Cardiac fibroblast (primary cell): ENCODE measurements at regions not wholly inside any gene's neighbourhood (a gene's known extent, or its start where the extent isn't known, plus 50 kb on each side); places are given as distances from the start of the nearest gene placed in this dataset.

Source experiments
- DNase-seq, 2 donors: peaks; one replicate each; pipeline versions ENCODE4 v3.0.0 to v3.0.0-alpha.2; 2010; ENCODE audit warnings: low read depth in 2 of 2
- H3K4me3 ChIP-seq, 2 donors: replicated peaks in 1 of 2; 1 replicate in 1 of 2; 2 replicates in 1 of 2; pipeline ENCODE4 v1.5.1; 2011; ENCODE audit warnings: low read depth in 2 of 2, low read length in 2 of 2, mild to moderate bottlenecking in 2 of 2, moderate library complexity in 1 of 2
- CTCF ChIP-seq: IDR thresholded peaks from one replicate; pipeline ENCODE4 v1.5.1; 2011; ENCODE audit warnings: low read depth, mild to moderate bottlenecking, low read length, inconsistent platforms

GRCh38 chr1:55987491-55988249 is 591.7 kb downstream of the PLPP3 start:
- no peak for TF ChIP-seq CTCF
- no peak overlapping the region for H3K4me3 ChIP-seq
- DNase-seq = no peak

GRCh38 chr1:55986003-55986402 is 593.4 kb downstream of the PLPP3 start:
- peak in 1 of 2 donors; percentile 69 for DNase-seq
- H3K4me3 ChIP-seq = no peak overlapping the region

GRCh38 chr1:55981010-55981650 is 598.2 kb downstream of the PLPP3 start:
- DNase-seq = peak; percentile 40 to 54
- no peak overlapping the region for H3K4me3 ChIP-seq
- TF ChIP-seq CTCF = no peak

More at GRCh38 chr1:55986003-55986402, 593.4 kb downstream of the PLPP3 start:
- no peak for TF ChIP-seq CTCF

GRCh38 chr1:55980582-55980981 is 598.8 kb downstream of the PLPP3 start:
- no peak overlapping the region for H3K4me3 ChIP-seq
- DNase-seq = peak in 1 of 2 donors; percentile 52
- TF ChIP-seq CTCF = no peak

GRCh38 chr1:55974714-55975441 is 604.5 kb downstream of the PLPP3 start:
- H3K4me3 ChIP-seq = no peak overlapping the region
- DNase-seq = peak; percentile 83 to 91
- no peak for TF ChIP-seq CTCF

GRCh38 chr1:55970526-55971110 is 608.7 kb downstream of the PLPP3 start:
- TF ChIP-seq CTCF = no peak
- H3K4me3 ChIP-seq = no peak overlapping the region
- DNase-seq = peak in 1 of 2 donors; percentile 54
